BJ (cell line): ENCODE measurements at regions not wholly inside any gene's neighbourhood (a gene's known extent, or its start where the extent isn't known, plus 50 kb on each side); places are given as distances from the start of the nearest gene placed in this dataset.

Source experiments
- CTCF ChIA-PET: fragments of 350-600 bp; formaldehyde crosslinking; extraction: SDS; loops from one replicate; lab custom pipeline; 2021; ENCODE audit warnings: antibody characterized with exemption, inconsistent platforms; lab: Yijun Ruan, JAX
- POLR2A ChIA-PET: fragments of 300-600 bp; sonication (Branson Sonifier 250); formaldehyde crosslinking; extraction: SDS; loops from one replicate; lab custom pipeline; 2021; ENCODE audit warnings: antibody characterized with exemption; lab: Charles Lee
- DNase-seq: peaks from one replicate; pipeline ENCODE4 v3.0.0-alpha.2; 2011; ENCODE audit warnings: low read depth
- H3K27me3 ChIP-seq: 2 replicates; pipeline ENCODE4 v1.6.0; 2011; ENCODE audit warnings: low read length; ENCODE audit not compliant: control insufficient read depth, insufficient read depth
- H3K36me3 ChIP-seq: 2 replicates; pipeline ENCODE4 v1.5.1; 2011; ENCODE audit warnings: low read length; ENCODE audit not compliant: control insufficient read depth, insufficient read depth
- H3K4me3 ChIP-seq: 2 replicates; pipeline ENCODE4 v1.5.1; 2011; ENCODE audit warnings: low read depth, mild to moderate bottlenecking, control low read depth, low read length
- TF ChIP-seq, protein P1 (sequence below): IDR thresholded peaks from 2 replicates; pipeline ENCODE4 v1.5.1; 2011; ENCODE audit warnings: low read depth, mild to moderate bottlenecking, control low read depth, inconsistent platforms, low read length, moderate library complexity; ENCODE audit not compliant: insufficient read depth

DNA sequence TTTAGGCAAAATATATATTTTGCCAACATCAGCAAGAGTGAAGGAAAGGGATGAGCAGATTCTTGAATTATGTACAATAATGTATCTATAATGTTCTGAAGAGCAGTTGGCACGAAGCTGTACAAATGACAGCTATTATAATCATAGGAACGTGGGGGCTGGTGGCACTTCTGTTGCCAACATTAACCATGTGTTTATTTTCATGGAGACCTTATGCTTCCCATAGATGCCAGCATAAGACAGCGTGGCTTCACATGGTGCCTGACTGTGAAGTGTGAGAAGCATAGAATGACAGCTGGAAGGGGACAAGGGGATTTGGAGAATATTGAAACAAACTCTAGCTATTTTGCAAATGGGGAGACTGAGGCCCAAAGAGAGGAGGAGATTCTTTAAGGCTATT, 52.6 kb upstream of the ATP10B start:
- no peaks in the 10 kb centered on the region for H3K36me3 ChIP-seq
- H3K4me3 ChIP-seq, result no peak overlapping the region
- ChIA-PET POLR2A (no interaction called here), CTCF (no interaction called here)
- TF ChIP-seq, protein P1, sequence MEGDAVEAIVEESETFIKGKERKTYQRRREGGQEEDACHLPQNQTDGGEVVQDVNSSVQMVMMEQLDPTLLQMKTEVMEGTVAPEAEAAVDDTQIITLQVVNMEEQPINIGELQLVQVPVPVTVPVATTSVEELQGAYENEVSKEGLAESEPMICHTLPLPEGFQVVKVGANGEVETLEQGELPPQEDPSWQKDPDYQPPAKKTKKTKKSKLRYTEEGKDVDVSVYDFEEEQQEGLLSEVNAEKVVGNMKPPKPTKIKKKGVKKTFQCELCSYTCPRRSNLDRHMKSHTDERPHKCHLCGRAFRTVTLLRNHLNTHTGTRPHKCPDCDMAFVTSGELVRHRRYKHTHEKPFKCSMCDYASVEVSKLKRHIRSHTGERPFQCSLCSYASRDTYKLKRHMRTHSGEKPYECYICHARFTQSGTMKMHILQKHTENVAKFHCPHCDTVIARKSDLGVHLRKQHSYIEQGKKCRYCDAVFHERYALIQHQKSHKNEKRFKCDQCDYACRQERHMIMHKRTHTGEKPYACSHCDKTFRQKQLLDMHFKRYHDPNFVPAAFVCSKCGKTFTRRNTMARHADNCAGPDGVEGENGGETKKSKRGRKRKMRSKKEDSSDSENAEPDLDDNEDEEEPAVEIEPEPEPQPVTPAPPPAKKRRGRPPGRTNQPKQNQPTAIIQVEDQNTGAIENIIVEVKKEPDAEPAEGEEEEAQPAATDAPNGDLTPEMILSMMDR, result no peak
- DNase-seq, result no peak
- H3K27me3 ChIP-seq, result no peaks in the 10 kb centered on the region

GRCh38 chr5:160903551-160903950, 51.5 kb upstream of the ATP10B start:
- TF ChIP-seq, protein P1, result no peak
- H3K4me3 ChIP-seq, result no peak overlapping the region
- no peak for DNase-seq
- ChIA-PET POLR2A (no interaction called here), CTCF (no interaction called here)
- H3K27me3 ChIP-seq, result no peaks in the 10 kb centered on the region
- no peaks in the 10 kb centered on the region for H3K36me3 ChIP-seq

DNA sequence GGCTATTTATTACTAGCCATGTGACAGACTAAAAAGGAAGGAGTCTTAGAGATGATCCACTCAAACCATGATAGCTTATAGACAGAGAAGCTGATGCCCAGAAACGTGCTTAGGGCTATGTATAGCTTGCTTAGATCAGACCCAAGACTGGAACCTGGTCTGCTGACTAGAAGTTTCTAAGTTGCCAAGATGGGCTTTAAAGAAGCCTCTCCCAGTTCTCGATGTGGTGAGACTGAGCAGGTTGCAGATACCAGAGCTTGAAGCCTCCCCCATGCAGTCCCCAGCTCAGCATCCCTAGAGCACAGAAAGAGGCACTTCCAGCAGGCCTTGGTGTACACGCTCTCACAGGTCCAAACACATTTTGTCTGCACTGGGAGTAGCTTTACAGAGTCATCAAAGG, 51.1 kb upstream of the ATP10B start:
- H3K36me3 ChIP-seq, result no peaks in the 10 kb centered on the region
- TF ChIP-seq, protein P1, result no peak
- no peaks in the 10 kb centered on the region for H3K27me3 ChIP-seq
- CTCF ChIA-PET, result no interaction called here
- POLR2A ChIA-PET, result no interaction called here
- no peak overlapping the region for H3K4me3 ChIP-seq
- DNase-seq, result no peak
